ENCODE measurements at regions not wholly inside any gene's neighbourhood (a gene's known extent, or its start where the extent isn't known, plus 50 kb on each side); places are given as distances from the start of the nearest gene placed in this dataset.
"Not testable (repeated sequence)": the region's sequence is repeated elsewhere in the genome, so short reads cannot be mapped to it uniquely, and the experiment has no call there.

- Histone ChIP-seq H3K18ac (ENCODE audit: low read depth in 1 of 2, low read length in 2 of 2) (no peak overlapping the region), H3K4me1 (ENCODE audit: control insufficient read depth, insufficient read depth, low read depth, low read length) (no peaks in the 10 kb centered on the region), H3K79me1 (replicated peaks; ENCODE audit: low read length, poor library complexity, severe bottlenecking) (no peaks in the 10 kb centered on the region), H3K9me3 (ENCODE audit: control insufficient read depth, low read length) (peaks cover 24% of the 10 kb centered on the region), H3K14ac (ENCODE audit: low read length in 2 of 2) (no peak overlapping the region), H2BK12ac (ENCODE audit: low read length in 2 of 2) (no peak overlapping the region), H3K4ac (ENCODE audit: low read depth in 1 of 2, low read length in 2 of 2) (no peak overlapping the region), H2AK5ac (ENCODE audit: low read length, severe bottlenecking) (no peak overlapping the region), H3K4me2 (ENCODE audit: low read length, poor library complexity, severe bottlenecking) (no peak overlapping the region), H4K8ac (ENCODE audit: low read length) (no peak overlapping the region), H3K36me3 (ENCODE audit: control insufficient read depth in 1 of 2, insufficient read depth in 2 of 2, low read depth in 1 of 2, low read length in 2 of 2) (no peaks in the 10 kb centered on the region), H3K27ac (ENCODE audit: low read length, poor library complexity, severe bottlenecking) (no peak overlapping the region), H3K4me3 (ENCODE audit: insufficient read depth in 1 of 2, low read depth in 1 of 2, low read length in 2 of 2) (no peak overlapping the region), H2BK15ac (ENCODE audit: low read depth, poor library complexity, severe bottlenecking) (no peak overlapping the region), H3K23ac (ENCODE audit: low read length in 2 of 2) (no peak overlapping the region), H3K27me3 (ENCODE audit: control insufficient read depth in 1 of 2, insufficient read depth in 1 of 2, low read length in 2 of 2) (no peaks in the 10 kb centered on the region), H2AFZ (ENCODE audit: low read depth, low read length) (no peak overlapping the region), H2BK5ac (ENCODE audit: low read depth, low read length, poor library complexity, severe bottlenecking) (no peak overlapping the region), H4K91ac (ENCODE audit: low read length) (no peak overlapping the region), H3K9ac (ENCODE audit: low read length) (no peak overlapping the region), H2BK120ac (ENCODE audit: low read depth, low read length) (no peak overlapping the region)
- WGBS = 61% methylated on average over 1 of the region's 1 CpG
- no peak for DNase-seq
These were observed 249.1 kb upstream of the ADCY2 start for GRCh38 chr5:7146886-7147285.

GRCh38 chr5:7157083-7157482 lies 238.9 kb upstream of the ADCY2 start:
- H3K4ac ChIP-seq (ENCODE audit: low read depth in 1 of 2, low read length in 2 of 2) = no peak overlapping the region

GRCh38 chr5:7169240-7169878 lies 226.6 kb upstream of the ADCY2 start:
- no peak overlapping the region for H3K4ac ChIP-seq (ENCODE audit: low read depth in 1 of 2, low read length in 2 of 2)
- no peak overlapping the region for H2BK12ac ChIP-seq (ENCODE audit: low read length in 2 of 2)
- H3K9me3 ChIP-seq (ENCODE audit: control insufficient read depth, low read length) = peaks cover 12% of the 10 kb centered on the region
- H2BK15ac ChIP-seq (ENCODE audit: low read depth, poor library complexity, severe bottlenecking) = no peak overlapping the region
- no peak overlapping the region for H2AFZ ChIP-seq (ENCODE audit: low read depth, low read length)
- no peak for DNase-seq
- no peak overlapping the region for H3K27ac ChIP-seq (ENCODE audit: low read length, poor library complexity, severe bottlenecking)
- H3K23ac ChIP-seq (ENCODE audit: low read length in 2 of 2) = no peak overlapping the region
- no peak overlapping the region for H3K18ac ChIP-seq (ENCODE audit: low read depth in 1 of 2, low read length in 2 of 2)
- no peak overlapping the region for H3K4me3 ChIP-seq (ENCODE audit: insufficient read depth in 1 of 2, low read depth in 1 of 2, low read length in 2 of 2)
- H3K4me2 ChIP-seq (ENCODE audit: low read length, poor library complexity, severe bottlenecking) = no peak overlapping the region
- H3K27me3 ChIP-seq (ENCODE audit: control insufficient read depth in 1 of 2, insufficient read depth in 1 of 2, low read length in 2 of 2) = no peaks in the 10 kb centered on the region
- H2BK5ac ChIP-seq (ENCODE audit: low read depth, low read length, poor library complexity, severe bottlenecking) = no peak overlapping the region
- no peak overlapping the region for H3K9ac ChIP-seq (ENCODE audit: low read length)
- H3K36me3 ChIP-seq (ENCODE audit: control insufficient read depth in 1 of 2, insufficient read depth in 2 of 2, low read depth in 1 of 2, low read length in 2 of 2) = no peaks in the 10 kb centered on the region
- 71% methylated on average over 1 of the region's 4 CpGs for WGBS
- H3K14ac ChIP-seq (ENCODE audit: low read length in 2 of 2) = no peak overlapping the region
- no peak overlapping the region for H2AK5ac ChIP-seq (ENCODE audit: low read length, severe bottlenecking)
- no peak overlapping the region for H4K91ac ChIP-seq (ENCODE audit: low read length)
- H3K4me1 ChIP-seq (ENCODE audit: control insufficient read depth, insufficient read depth, low read depth, low read length) = no peaks in the 10 kb centered on the region
- no peaks in the 10 kb centered on the region for H3K79me1 ChIP-seq (replicated peaks; ENCODE audit: low read length, poor library complexity, severe bottlenecking)
- H2BK120ac ChIP-seq (ENCODE audit: low read depth, low read length) = no peak overlapping the region
- no peak overlapping the region for H4K8ac ChIP-seq (ENCODE audit: low read length)

More at GRCh38 chr5:7157083-7157482, 238.9 kb upstream of the ADCY2 start:
- Histone ChIP-seq H4K91ac (ENCODE audit: low read length) (no peak overlapping the region), H3K4me2 (ENCODE audit: low read length, poor library complexity, severe bottlenecking) (no peak overlapping the region), H3K79me1 (replicated peaks; ENCODE audit: low read length, poor library complexity, severe bottlenecking) (no peaks in the 10 kb centered on the region), H2BK12ac (ENCODE audit: low read length in 2 of 2) (no peak overlapping the region), H2AFZ (ENCODE audit: low read depth, low read length) (no peak overlapping the region), H3K9me3 (ENCODE audit: control insufficient read depth, low read length) (peaks cover 41% of the 10 kb centered on the region), H4K8ac (ENCODE audit: low read length) (no peak overlapping the region), H3K9ac (ENCODE audit: low read length) (no peak overlapping the region), H3K14ac (ENCODE audit: low read length in 2 of 2) (no peak overlapping the region), H3K23ac (ENCODE audit: low read length in 2 of 2) (no peak overlapping the region), H2AK5ac (ENCODE audit: low read length, severe bottlenecking) (no peak overlapping the region), H3K18ac (ENCODE audit: low read depth in 1 of 2, low read length in 2 of 2) (no peak overlapping the region), H3K36me3 (ENCODE audit: control insufficient read depth in 1 of 2, insufficient read depth in 2 of 2, low read depth in 1 of 2, low read length in 2 of 2) (no peaks in the 10 kb centered on the region), H3K4me1 (ENCODE audit: control insufficient read depth, insufficient read depth, low read depth, low read length) (no peaks in the 10 kb centered on the region), H2BK120ac (ENCODE audit: low read depth, low read length) (no peak overlapping the region), H3K4me3 (ENCODE audit: insufficient read depth in 1 of 2, low read depth in 1 of 2, low read length in 2 of 2) (no peak overlapping the region), H2BK15ac (ENCODE audit: low read depth, poor library complexity, severe bottlenecking) (no peak overlapping the region), H3K27me3 (ENCODE audit: control insufficient read depth in 1 of 2, insufficient read depth in 1 of 2, low read length in 2 of 2) (no peaks in the 10 kb centered on the region), H2BK5ac (ENCODE audit: low read depth, low read length, poor library complexity, severe bottlenecking) (no peak overlapping the region), H3K27ac (ENCODE audit: low read length, poor library complexity, severe bottlenecking) (no peak overlapping the region)
- DNase-seq = no peak

- not testable (repeated sequence) for H3K14ac ChIP-seq (ENCODE audit: low read length in 2 of 2); H3K4me3 ChIP-seq (ENCODE audit: insufficient read depth in 1 of 2, low read depth in 1 of 2, low read length in 2 of 2); H3K36me3 ChIP-seq (ENCODE audit: control insufficient read depth in 1 of 2, insufficient read depth in 2 of 2, low read depth in 1 of 2, low read length in 2 of 2); H3K18ac ChIP-seq (ENCODE audit: low read depth in 1 of 2, low read length in 2 of 2); H2BK120ac ChIP-seq (ENCODE audit: low read depth, low read length); H3K4me2 ChIP-seq (ENCODE audit: low read length, poor library complexity, severe bottlenecking); H4K91ac ChIP-seq (ENCODE audit: low read length); H3K79me1 ChIP-seq (replicated peaks; ENCODE audit: low read length, poor library complexity, severe bottlenecking); H3K27ac ChIP-seq (ENCODE audit: low read length, poor library complexity, severe bottlenecking); H2BK12ac ChIP-seq (ENCODE audit: low read length in 2 of 2); H3K4ac ChIP-seq (ENCODE audit: low read depth in 1 of 2, low read length in 2 of 2); DNase-seq; H4K8ac ChIP-seq (ENCODE audit: low read length); H3K27me3 ChIP-seq (ENCODE audit: control insufficient read depth in 1 of 2, insufficient read depth in 1 of 2, low read length in 2 of 2); H3K4me1 ChIP-seq (ENCODE audit: control insufficient read depth, insufficient read depth, low read depth, low read length); H2AFZ ChIP-seq (ENCODE audit: low read depth, low read length); H2AK5ac ChIP-seq (ENCODE audit: low read length, severe bottlenecking); H2BK5ac ChIP-seq (ENCODE audit: low read depth, low read length, poor library complexity, severe bottlenecking); H3K9ac ChIP-seq (ENCODE audit: low read length); H2BK15ac ChIP-seq (ENCODE audit: low read depth, poor library complexity, severe bottlenecking); H3K23ac ChIP-seq (ENCODE audit: low read length in 2 of 2)
- 59% methylated on average over 16 of the region's 16 CpGs for WGBS
- H3K9me3 ChIP-seq (ENCODE audit: control insufficient read depth, low read length) = peaks cover 10% of the 10 kb centered on the region
These were observed 225.2 kb upstream of the ADCY2 start for GRCh38 chr5:7170785-7171184.
